ENCODE measurements at regions not wholly inside any gene's neighbourhood (a gene's known extent, or its start where the extent isn't known, plus 50 kb on each side); places are given as distances from the start of the nearest gene placed in this dataset.

DNA sequence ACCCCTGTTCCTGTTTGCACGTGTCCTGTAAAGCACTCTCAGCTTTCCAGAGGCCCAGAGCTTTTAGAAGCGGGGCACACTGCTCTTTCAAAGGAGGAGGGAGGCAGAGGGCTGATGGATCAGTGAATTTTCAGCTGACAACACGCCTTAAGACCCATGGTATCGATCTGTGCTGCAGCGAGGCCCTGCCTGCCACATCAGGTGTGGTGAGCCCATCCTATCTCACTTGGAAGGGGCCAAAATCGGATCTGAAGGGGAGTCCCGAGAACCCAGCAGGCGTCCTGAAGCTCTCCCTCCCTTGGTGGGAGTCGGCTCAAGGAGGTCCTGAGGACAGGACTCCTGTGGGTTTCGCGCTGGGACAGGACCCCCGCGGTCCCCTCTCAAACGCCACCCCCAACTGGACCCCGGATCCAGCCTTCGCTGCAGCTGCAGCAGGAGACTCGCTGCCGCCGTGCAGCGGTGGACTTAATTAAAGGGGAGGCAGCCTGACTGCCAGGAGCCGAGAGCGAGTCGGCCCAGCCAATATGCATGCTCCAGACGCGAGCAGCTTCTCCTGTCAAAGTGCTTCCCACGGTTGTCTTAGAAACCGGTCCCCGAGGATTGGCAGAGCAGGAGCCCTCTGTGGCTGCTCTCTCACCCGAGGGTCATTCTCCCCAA, 580.0 kb upstream of the ZNF337 start:
- TF ChIP-seq, protein P1, sequence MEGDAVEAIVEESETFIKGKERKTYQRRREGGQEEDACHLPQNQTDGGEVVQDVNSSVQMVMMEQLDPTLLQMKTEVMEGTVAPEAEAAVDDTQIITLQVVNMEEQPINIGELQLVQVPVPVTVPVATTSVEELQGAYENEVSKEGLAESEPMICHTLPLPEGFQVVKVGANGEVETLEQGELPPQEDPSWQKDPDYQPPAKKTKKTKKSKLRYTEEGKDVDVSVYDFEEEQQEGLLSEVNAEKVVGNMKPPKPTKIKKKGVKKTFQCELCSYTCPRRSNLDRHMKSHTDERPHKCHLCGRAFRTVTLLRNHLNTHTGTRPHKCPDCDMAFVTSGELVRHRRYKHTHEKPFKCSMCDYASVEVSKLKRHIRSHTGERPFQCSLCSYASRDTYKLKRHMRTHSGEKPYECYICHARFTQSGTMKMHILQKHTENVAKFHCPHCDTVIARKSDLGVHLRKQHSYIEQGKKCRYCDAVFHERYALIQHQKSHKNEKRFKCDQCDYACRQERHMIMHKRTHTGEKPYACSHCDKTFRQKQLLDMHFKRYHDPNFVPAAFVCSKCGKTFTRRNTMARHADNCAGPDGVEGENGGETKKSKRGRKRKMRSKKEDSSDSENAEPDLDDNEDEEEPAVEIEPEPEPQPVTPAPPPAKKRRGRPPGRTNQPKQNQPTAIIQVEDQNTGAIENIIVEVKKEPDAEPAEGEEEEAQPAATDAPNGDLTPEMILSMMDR (conservative IDR thresholded peaks at IDR 0.05; ENCODE audit: low read length), result no peak
- no peak for TF ChIP-seq EZH2phosphoT487 (IDR thresholded peaks at IDR 0.05; ENCODE audit: borderline replicate concordance, low read depth, low read length)
